ENCODE measurements at regions not wholly inside any gene's neighbourhood (a gene's known extent, or its start where the extent isn't known, plus 50 kb on each side); places are given as distances from the start of the nearest gene placed in this dataset.

DNA sequence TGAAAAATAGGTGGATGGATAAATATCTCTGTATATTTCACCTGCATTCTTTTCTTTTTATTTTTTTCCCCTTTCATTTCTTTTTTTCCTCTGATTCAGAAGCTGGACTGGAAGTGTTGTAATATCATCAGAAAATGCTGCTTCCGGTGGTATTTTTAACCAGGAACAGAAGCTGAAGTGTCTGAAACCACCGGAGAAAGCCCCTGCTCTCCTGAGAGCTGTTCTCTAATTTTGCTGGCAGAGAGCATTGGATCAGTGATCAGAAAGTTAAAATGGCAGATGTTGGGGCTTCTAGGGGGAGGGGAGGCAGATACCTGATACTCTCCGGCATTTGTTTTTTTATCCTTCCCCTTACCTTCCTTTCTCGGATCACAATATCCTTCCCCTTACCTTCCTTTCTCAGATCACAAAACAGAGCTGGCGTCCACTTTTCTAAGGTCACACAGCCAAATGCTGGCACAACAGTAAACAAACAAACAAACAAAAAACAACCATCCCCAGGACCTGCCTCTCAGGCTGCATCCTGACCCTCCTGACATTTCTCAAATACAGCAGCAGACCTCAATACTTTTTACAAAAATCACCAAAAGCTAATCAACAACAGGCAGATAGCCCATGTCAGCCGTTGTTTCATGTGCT is 143.2 kb upstream of the ZNF217 start:
- TF ChIP-seq, protein P1, sequence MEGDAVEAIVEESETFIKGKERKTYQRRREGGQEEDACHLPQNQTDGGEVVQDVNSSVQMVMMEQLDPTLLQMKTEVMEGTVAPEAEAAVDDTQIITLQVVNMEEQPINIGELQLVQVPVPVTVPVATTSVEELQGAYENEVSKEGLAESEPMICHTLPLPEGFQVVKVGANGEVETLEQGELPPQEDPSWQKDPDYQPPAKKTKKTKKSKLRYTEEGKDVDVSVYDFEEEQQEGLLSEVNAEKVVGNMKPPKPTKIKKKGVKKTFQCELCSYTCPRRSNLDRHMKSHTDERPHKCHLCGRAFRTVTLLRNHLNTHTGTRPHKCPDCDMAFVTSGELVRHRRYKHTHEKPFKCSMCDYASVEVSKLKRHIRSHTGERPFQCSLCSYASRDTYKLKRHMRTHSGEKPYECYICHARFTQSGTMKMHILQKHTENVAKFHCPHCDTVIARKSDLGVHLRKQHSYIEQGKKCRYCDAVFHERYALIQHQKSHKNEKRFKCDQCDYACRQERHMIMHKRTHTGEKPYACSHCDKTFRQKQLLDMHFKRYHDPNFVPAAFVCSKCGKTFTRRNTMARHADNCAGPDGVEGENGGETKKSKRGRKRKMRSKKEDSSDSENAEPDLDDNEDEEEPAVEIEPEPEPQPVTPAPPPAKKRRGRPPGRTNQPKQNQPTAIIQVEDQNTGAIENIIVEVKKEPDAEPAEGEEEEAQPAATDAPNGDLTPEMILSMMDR (IDR thresholded peaks at IDR 0.05), result no peak
- intact Hi-C loops (cut with DNase I), result no loop called here
- Histone ChIP-seq H3K27ac (no peak overlapping the region), H3K9me3 (no peaks in the 10 kb centered on the region), H3K4me3 (no peak overlapping the region), H3K36me3 (no peaks in the 10 kb centered on the region), H3K27me3 (no peaks in the 10 kb centered on the region), H3K4me1 (no peaks in the 10 kb centered on the region)
- DNase-seq (ENCODE audit: low spot score in 2 of 2), result no peak

DNA sequence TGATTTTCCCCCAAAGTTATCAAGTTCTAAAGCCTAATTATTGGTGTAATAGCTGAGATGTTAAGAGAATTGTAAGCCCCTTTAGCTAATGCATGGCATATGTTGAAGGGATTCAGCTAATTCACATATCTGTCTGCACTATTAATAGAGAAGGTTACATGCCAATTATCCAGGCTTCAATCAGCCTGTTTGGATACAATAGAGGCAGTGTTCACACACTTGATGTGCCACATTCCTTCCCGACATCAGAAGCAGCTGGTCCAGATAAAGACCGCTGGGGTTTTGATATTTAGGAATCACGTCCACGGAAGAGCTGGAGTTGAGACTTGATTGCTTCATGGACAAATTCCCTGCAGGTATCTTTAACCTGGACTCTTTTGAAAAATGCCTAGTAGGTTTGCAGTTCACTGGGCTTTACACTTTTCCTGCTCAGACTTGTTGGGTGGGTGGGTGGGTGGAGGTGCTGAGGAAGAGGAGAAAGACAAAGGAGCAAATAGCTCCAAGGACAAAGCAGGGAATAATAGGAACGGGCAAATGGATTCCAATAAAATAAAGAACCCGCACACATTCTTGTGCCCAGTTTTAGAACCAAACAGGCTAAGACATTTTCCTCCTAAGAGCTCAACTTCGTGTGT is 142.6 kb upstream of the ZNF217 start:
- no peak for DNase-seq (ENCODE audit: low spot score in 2 of 2)
- no peaks in the 10 kb centered on the region for H3K9me3 ChIP-seq

DNA sequence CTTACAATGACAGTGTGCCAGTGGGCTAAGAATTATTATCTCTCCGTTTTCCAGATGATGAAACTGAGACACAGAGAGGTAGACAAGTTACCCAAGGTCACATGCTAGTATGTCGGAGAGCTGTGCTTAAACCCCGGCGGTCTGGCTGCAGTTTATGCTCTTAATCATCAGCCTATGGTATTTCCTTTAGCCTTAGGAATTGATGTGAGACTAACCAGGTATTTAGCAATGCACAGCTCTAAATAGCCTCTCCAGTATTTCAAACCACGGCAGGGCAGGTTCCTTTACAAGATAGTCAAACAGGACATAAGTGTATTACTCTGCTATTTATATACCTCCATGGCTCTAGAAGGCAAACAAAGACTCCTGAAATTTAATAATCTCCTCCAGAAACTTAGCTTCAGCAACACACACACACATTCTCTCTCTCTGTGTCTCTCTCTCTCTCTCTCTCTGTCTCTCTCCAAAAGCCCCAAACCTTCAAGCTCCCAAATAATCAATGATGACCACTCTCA is 142.0 kb upstream of the ZNF217 start:
- H3K27me3 ChIP-seq, result no peaks in the 10 kb centered on the region
- no peaks in the 10 kb centered on the region for H3K36me3 ChIP-seq
- DNase-seq (ENCODE audit: low spot score in 2 of 2), result no peak
- TF ChIP-seq, protein P1 (IDR thresholded peaks at IDR 0.05), result no peak
- no peak overlapping the region for H3K27ac ChIP-seq
- no peaks in the 10 kb centered on the region for H3K9me3 ChIP-seq
- H3K4me1 ChIP-seq, result no peaks in the 10 kb centered on the region
- intact Hi-C loops (cut with DNase I), result no loop called here
- H3K4me3 ChIP-seq, result no peak overlapping the region

More for the DNA sequence above, 142.6 kb upstream of the ZNF217 start:
- H3K36me3 ChIP-seq, result no peaks in the 10 kb centered on the region
- no peak overlapping the region for H3K27ac ChIP-seq
- H3K4me3 ChIP-seq, result no peak overlapping the region
- no peaks in the 10 kb centered on the region for H3K27me3 ChIP-seq
- TF ChIP-seq, protein P1 (IDR thresholded peaks at IDR 0.05), result no peak
- H3K4me1 ChIP-seq, result no peaks in the 10 kb centered on the region
- intact Hi-C loops (cut with DNase I), result no loop called here

DNA sequence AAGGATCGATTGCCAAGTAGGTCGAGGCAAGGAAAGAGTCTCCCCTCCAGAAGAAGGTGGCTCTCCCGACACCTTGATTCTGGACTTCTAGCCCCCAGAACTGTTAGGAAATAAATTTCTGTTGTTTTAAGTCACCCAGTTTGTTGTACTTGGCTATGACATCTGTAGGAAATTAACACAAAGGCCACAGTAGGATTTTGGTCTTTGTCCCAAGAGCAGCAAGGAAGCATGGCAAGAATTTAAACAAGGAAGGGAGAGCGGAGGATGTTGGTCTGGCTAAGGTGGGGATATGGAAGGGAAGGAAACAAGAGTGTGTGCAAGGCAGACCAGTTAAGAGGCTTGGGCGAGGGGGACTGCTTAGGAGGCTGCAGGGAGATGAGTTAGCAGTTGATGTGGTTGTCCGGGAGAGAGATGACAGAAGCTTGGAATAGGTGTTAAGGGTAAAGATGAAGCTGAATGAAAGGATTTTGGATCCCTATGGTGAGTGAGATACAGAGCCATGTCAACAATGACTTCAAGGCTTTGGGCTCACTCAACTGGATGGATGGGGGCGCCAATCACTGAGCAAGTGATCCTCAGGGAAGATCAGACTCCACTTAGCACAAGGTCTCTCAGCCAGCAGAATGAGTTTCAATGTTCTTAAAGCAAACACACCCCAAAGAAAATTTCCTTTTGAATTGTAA is 140.5 kb upstream of the ZNF217 start:
- no peak overlapping the region for H3K27ac ChIP-seq

DNA sequence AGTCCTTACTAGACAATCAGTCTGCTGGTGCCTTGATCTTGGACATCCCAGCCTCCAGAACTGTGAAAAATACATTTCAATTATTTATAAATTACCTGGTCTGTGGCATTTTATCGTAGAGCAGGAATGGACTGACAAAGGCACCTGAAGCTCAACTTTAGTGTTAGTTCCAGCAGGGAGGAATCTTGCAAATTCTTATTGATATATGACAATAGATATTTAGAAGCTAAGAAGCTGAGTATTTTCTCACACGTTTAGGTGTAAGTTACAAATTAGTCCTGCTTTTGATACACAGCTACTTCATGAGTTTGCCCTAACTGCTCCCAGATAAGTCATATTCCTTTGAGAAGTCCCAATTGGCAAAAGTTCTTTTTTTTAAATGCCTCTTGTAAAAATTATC is 138.0 kb upstream of the ZNF217 start:
- Histone ChIP-seq H3K36me3 (no peaks in the 10 kb centered on the region), H3K27me3 (no peaks in the 10 kb centered on the region), H3K9me3 (no peaks in the 10 kb centered on the region), H3K4me3 (no peak overlapping the region), H3K4me1 (no peaks in the 10 kb centered on the region), H3K27ac (no peak overlapping the region)
- intact Hi-C loops (cut with DNase I), result no loop called here
- TF ChIP-seq, protein P1 (IDR thresholded peaks at IDR 0.05), result no peak
- DNase-seq (ENCODE audit: low spot score in 2 of 2), result no peak

More for the DNA sequence above, 140.5 kb upstream of the ZNF217 start:
- no peaks in the 10 kb centered on the region for H3K4me1 ChIP-seq
- H3K27me3 ChIP-seq, result no peaks in the 10 kb centered on the region
- TF ChIP-seq, protein P1 (IDR thresholded peaks at IDR 0.05), result no peak
- H3K36me3 ChIP-seq, result no peaks in the 10 kb centered on the region
- no peaks in the 10 kb centered on the region for H3K9me3 ChIP-seq
- no peak overlapping the region for H3K4me3 ChIP-seq
- DNase-seq (ENCODE audit: low spot score in 2 of 2), result no peak
- intact Hi-C loops (cut with DNase I), result no loop called here

Measured in ascending aorta (tissue), 2 donors.